ENCODE measurements at regions not wholly inside any gene's neighbourhood (a gene's known extent, or its start where the extent isn't known, plus 50 kb on each side); places are given as distances from the start of the nearest gene placed in this dataset.

GRCh38 chr16:65782611-65783600 is 583.6 kb upstream of the CDH5 start:
- DNase-seq = no peak

- no peak for DNase-seq
Measured at GRCh38 chr16:65781855-65782254, 584.6 kb upstream of the CDH5 start.

DNA sequence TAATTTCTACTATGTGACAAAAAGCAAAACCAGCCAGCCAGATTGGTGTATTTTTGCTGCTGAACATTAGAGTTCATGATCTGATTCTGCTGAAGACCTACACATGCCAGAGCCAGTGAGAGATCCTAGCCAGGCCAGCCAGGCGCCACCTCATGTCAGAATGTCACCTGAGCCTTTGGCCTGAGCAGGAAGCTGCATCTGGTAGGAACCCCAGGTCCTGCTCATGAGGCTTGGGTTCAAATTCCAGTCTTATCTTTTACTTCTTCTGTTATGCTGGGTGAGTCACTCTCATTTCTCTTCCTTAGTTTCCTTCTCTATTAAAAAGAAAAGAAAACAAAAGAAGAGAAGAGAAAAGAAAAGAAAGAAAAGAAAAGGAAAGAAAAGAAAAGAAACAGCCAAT is 585.1 kb upstream of the CDH5 start:
- DNase-seq = no peak

- DNase-seq = no peak
Measured at GRCh38 chr16:65779201-65779600, 587.3 kb upstream of the CDH5 start.

- no peak for DNase-seq
Measured at GRCh38 chr16:65776639-65777183, 589.8 kb upstream of the CDH5 start.

- no peak for DNase-seq
Measured at GRCh38 chr16:65775829-65776228, 590.7 kb upstream of the CDH5 start.

GRCh38 chr16:65774350-65774749 is 592.1 kb upstream of the CDH5 start:
- DNase-seq = no peak

- peak; percentile 58 for DNase-seq
Measured at GRCh38 chr16:65773301-65773874, 593.1 kb upstream of the CDH5 start.

DNA sequence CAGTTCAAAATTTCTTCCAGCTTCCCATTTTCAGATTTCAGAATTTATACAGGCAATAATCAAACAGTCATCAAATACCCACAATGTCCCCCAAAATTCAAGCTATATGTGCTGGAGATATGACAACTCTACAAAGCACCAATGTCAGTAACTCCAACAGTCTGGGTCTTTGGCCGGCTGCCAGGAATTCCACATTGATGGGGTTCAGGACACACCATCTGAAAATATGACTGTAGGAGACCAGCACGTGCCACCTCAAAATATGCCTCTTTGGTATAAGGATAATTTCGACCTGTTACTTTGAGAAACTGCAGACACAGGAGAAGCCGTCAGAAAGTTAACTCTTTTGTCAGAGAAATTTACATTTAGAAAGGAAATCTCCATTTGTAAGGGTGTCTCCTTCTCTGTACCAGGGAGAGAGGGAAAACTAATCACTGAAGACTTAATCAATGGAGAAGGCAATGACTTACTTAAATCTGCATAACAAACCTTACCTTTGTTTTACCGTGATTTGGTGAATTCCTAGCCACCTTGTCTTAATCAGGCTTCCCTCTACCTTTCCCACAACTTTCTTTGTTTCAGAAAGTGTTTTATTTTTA is 594.3 kb upstream of the CDH5 start:
- DNase-seq = no peak

- no peak for DNase-seq
Measured at GRCh38 chr16:65771707-65772106, 594.8 kb upstream of the CDH5 start.

GRCh38 chr16:65770752-65771151 is 595.7 kb upstream of the CDH5 start:
- DNase-seq = no peak

- peak; percentile 77 for DNase-seq
Measured at GRCh38 chr16:65769776-65770438, 596.6 kb upstream of the CDH5 start.

- DNase-seq = peak; percentile 75
Measured at GRCh38 chr16:65769055-65769465, 597.4 kb upstream of the CDH5 start.

GRCh38 chr16:65767125-65767524 is 599.4 kb upstream of the CDH5 start:
- DNase-seq = peak; percentile 67

DNA sequence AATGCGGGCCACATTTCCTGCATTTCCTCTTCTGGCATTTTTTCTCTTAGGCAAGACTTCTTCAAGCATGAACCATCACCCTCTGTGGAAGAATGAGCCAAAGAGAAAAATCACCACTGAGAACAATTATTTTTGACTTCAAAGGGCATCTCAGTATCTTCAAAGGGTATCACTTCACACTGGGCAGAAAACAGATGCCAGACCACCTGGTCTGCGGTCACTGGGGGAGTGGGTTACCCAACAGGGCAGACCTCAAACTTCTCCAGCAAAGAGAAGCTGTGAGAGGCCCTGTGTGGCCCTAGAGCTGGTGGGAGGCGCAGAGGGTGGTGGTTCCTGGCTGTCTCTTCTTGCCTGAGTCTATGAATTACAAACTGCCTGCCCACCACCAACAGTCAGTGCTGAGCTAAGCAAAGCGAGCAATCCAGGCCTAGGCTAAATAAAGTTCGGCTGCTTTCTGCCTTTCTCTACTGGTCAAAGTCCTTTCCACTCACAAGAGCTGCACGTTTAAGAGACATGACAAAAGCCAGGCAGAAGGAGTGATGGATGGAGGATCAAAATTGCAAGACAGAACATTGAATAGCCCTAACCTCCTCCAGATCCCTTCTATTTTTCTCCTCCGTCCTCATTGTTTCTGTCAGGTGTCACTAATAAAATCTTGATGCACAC is 602.7 kb upstream of the CDH5 start:
- no peak for DNase-seq

- DNase-seq = no peak
Measured at GRCh38 chr16:65760874-65761273, 605.6 kb upstream of the CDH5 start.

DNA sequence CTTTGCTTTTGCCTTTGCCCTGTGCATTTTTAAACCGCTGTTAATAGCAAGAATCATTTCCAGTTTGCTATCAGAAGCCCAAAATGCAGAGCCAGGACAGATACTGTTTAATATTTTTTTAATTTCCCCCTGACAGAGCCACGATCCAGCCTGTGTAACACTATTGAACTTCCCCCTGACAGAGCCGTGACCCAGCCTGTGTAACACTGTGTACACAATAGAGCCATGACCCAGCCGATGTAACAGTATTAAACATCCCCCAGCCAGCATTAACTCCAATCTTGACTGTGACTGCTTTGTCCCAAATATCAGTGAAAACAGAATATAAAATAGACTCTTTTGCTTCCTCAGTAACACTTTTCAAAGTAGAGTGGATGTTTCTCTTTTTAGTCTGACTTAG is 607.9 kb upstream of the CDH5 start:
- DNase-seq = no peak

GRCh38 chr16:65757064-65757463 is 609.4 kb upstream of the CDH5 start:
- no peak for DNase-seq

GRCh38 chr16:65756163-65756562 is 610.3 kb upstream of the CDH5 start:
- no peak for DNase-seq

- DNase-seq = no peak
Measured at GRCh38 chr16:65754820-65755691, 611.4 kb upstream of the CDH5 start.

DNA sequence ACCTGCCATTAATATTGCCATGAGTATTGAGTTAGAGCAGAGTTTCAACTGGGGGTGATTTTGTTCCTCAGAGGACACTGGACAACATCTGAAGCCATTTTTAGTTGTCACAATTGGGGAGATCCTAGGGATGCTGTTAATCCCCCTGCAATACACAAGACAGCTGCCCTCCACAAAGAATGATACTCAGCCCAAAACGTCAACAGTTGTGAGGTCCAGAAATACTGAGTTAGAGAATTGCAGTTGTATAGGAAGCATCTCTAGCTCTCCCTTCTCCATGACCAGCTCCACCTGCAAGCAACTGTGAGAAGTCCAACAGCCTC is 614.0 kb upstream of the CDH5 start:
- DNase-seq = no peak
